Astrocyte (in vitro differentiated cells and primary cell): ENCODE measurements at regions not wholly inside any gene's neighbourhood (a gene's known extent, or its start where the extent isn't known, plus 50 kb on each side); places are given as distances from the start of the nearest gene placed in this dataset.

Source experiments
- DNase-seq: peaks from one replicate; pipeline ENCODE4 v3.0.0-alpha.2; 2010; ENCODE audit warnings: low read depth
- FAIRE-seq: peaks from 2 replicates; lab custom pipeline; 2011; peaks lifted over from hg19 to GRCh38; lab: Jason Lieb, UNC
- H2AFZ ChIP-seq: 2 replicates; pipeline ENCODE4 v1.6.0; 2012; ENCODE audit warnings: low read depth, low read length, inconsistent platforms
- H3K27ac ChIP-seq: 2 replicates; pipeline ENCODE4 v1.5.1; 2011; ENCODE audit warnings: low read depth, low read length, inconsistent platforms
- H3K27me3 ChIP-seq: 2 replicates; pipeline ENCODE4 v1.6.0; 2011; ENCODE audit warnings: low read length, inconsistent platforms; ENCODE audit not compliant: insufficient read depth
- H3K36me3 ChIP-seq: 2 replicates; pipeline ENCODE4 v1.5.1; 2011; ENCODE audit warnings: low read length, inconsistent platforms; ENCODE audit not compliant: insufficient read depth
- H3K4me1 ChIP-seq: 2 replicates; pipeline ENCODE4 v1.5.1; 2011; ENCODE audit warnings: low read length, inconsistent platforms; ENCODE audit not compliant: insufficient read depth
- H3K4me2 ChIP-seq: 2 replicates; pipeline ENCODE4 v1.6.0; 2012; ENCODE audit warnings: low read length, inconsistent platforms
- H3K4me3 ChIP-seq: 2 replicates; pipeline ENCODE4 v1.5.1; 2011; ENCODE audit warnings: low read depth, mild to moderate bottlenecking, low read length, inconsistent platforms; ENCODE audit not compliant: insufficient read depth
- H3K79me2 ChIP-seq: 2 replicates; pipeline ENCODE4 v1.6.0; 2012; ENCODE audit warnings: mild to moderate bottlenecking, low read length, inconsistent platforms; ENCODE audit not compliant: insufficient read depth
- H3K9ac ChIP-seq: 2 replicates; pipeline ENCODE4 v1.6.0; 2012; ENCODE audit warnings: mild to moderate bottlenecking, low read length, inconsistent platforms
- H3K9me3 ChIP-seq: 2 replicates; pipeline ENCODE4 v1.5.1; 2012; ENCODE audit warnings: low read depth, mild to moderate bottlenecking, low read length, inconsistent platforms; ENCODE audit not compliant: insufficient read depth
- H4K20me1 ChIP-seq: 2 replicates; pipeline ENCODE4 v1.6.0; 2012; ENCODE audit warnings: low read length, inconsistent platforms; ENCODE audit not compliant: insufficient read depth
- H3K27ac Mint-ChIP-seq: one replicate; pipeline ENCODE4 v1.8.0; 2021; ENCODE audit warnings: mild to moderate bottlenecking, mixed read lengths; ENCODE audit not compliant: unreplicated experiment
- H3K27me3 Mint-ChIP-seq: one replicate; pipeline ENCODE4 v1.8.0; 2021; ENCODE audit warnings: low read depth, mixed read lengths; ENCODE audit not compliant: unreplicated experiment
- H3K36me3 Mint-ChIP-seq: one replicate; pipeline ENCODE4 v1.8.0; 2021; ENCODE audit warnings: low read depth, mixed read lengths; ENCODE audit not compliant: unreplicated experiment
- H3K4me1 Mint-ChIP-seq: one replicate; pipeline ENCODE4 v1.8.0; 2021; ENCODE audit warnings: low read depth, mixed read lengths; ENCODE audit not compliant: unreplicated experiment
- H3K4me3 Mint-ChIP-seq: one replicate; pipeline ENCODE4 v1.8.0; 2021; ENCODE audit warnings: mild to moderate bottlenecking, moderate library complexity, mixed read lengths; ENCODE audit not compliant: unreplicated experiment
- H3K9me3 Mint-ChIP-seq: one replicate; pipeline ENCODE4 v1.8.0; 2021; ENCODE audit warnings: mild to moderate bottlenecking, mixed read lengths; ENCODE audit not compliant: unreplicated experiment
- CTCF ChIP-seq: IDR thresholded peaks from 2 replicates; pipeline ENCODE4 v1.5.1; 2011; ENCODE audit warnings: low read depth, mild to moderate bottlenecking, inconsistent platforms, low read length, moderate library complexity; ENCODE audit not compliant: insufficient read depth
- EZH2 ChIP-seq: IDR thresholded peaks from 2 replicates; pipeline ENCODE4 v1.6.1; 2012; ENCODE audit warnings: mild to moderate bottlenecking, low read length, inconsistent platforms; ENCODE audit not compliant: insufficient read depth

GRCh38 chr3:171980578-171981270 is 58.7 kb upstream of the FNDC3B start:
- H3K27ac ChIP-seq = no peak overlapping the region
- H3K4me1 ChIP-seq = peaks cover 14% of the 10 kb centered on the region
- no peaks in the 10 kb centered on the region for H3K27me3 Mint-ChIP-seq

GRCh38 chr3:171981271-171981605 is 58.1 kb upstream of the FNDC3B start:
- peaks cover 2% of the 10 kb centered on the region for H3K36me3 Mint-ChIP-seq
- H3K4me3 Mint-ChIP-seq = no peak overlapping the region

More at GRCh38 chr3:171980578-171981270, 58.7 kb upstream of the FNDC3B start:
- peak; percentile 55 for DNase-seq
- H3K36me3 Mint-ChIP-seq = peaks cover 2% of the 10 kb centered on the region
- no peak overlapping the region for H3K4me3 ChIP-seq
- H3K79me2 ChIP-seq = no peaks in the 10 kb centered on the region
- H3K9ac ChIP-seq = no peak overlapping the region
- no peak for TF ChIP-seq CTCF
- H3K9me3 ChIP-seq = no peaks in the 10 kb centered on the region
- H3K27ac Mint-ChIP-seq = peak overlapping the region; percentile 2
- no peak overlapping the region for H3K4me3 Mint-ChIP-seq
- no peaks in the 10 kb centered on the region for H4K20me1 ChIP-seq
- no peaks in the 10 kb centered on the region for H3K9me3 Mint-ChIP-seq
- H3K36me3 ChIP-seq = no peaks in the 10 kb centered on the region
- H3K27me3 ChIP-seq = no peaks in the 10 kb centered on the region
- H3K4me2 ChIP-seq = no peak overlapping the region
- no peak overlapping the region for H2AFZ ChIP-seq
- peaks cover 15% of the 10 kb centered on the region for H3K4me1 Mint-ChIP-seq
- no peak for FAIRE-seq

More at GRCh38 chr3:171981271-171981605, 58.1 kb upstream of the FNDC3B start:
- H3K79me2 ChIP-seq = no peaks in the 10 kb centered on the region
- no peak for DNase-seq
- no peak overlapping the region for H3K27ac ChIP-seq
- no peaks in the 10 kb centered on the region for H3K9me3 Mint-ChIP-seq
- no peak overlapping the region for H3K27ac Mint-ChIP-seq
- FAIRE-seq = no peak
- H3K9me3 ChIP-seq = no peaks in the 10 kb centered on the region
- no peak overlapping the region for H2AFZ ChIP-seq
- no peaks in the 10 kb centered on the region for H3K27me3 Mint-ChIP-seq
- H3K4me1 Mint-ChIP-seq = peaks cover 15% of the 10 kb centered on the region
- H3K4me3 ChIP-seq = no peak overlapping the region
- TF ChIP-seq EZH2 (no peak), CTCF (no peak)
- no peak overlapping the region for H3K4me2 ChIP-seq
- no peaks in the 10 kb centered on the region for H3K27me3 ChIP-seq
- H3K36me3 ChIP-seq = no peaks in the 10 kb centered on the region
- H4K20me1 ChIP-seq = no peaks in the 10 kb centered on the region
- H3K4me1 ChIP-seq = peaks cover 8% of the 10 kb centered on the region
- no peak overlapping the region for H3K9ac ChIP-seq
